Right lobe of liver (tissue), 6 donors: ENCODE measurements at regions not wholly inside any gene's neighbourhood (a gene's known extent, or its start where the extent isn't known, plus 50 kb on each side); places are given as distances from the start of the nearest gene placed in this dataset.

Experiments used
- ATAC-seq, 4 donors: fragments of 200-7000 bp; cut with Tn5 transposase; one replicate each; pipeline ENCODE4 v1.9.1; 2020; ENCODE audit warnings: mild to moderate bottlenecking in 4 of 4, moderate library complexity in 4 of 4
- DNase-seq, 3 donors: peaks; one replicate each; pipeline ENCODE4 v3.0.0-alpha.2; 2020
- H3K27ac ChIP-seq, 3 donors: fragments of 200-600 bp; one replicate each; pipeline ENCODE4 v1.8.0; 2022
- H3K27me3 ChIP-seq, 2 donors: fragments of 200-600 bp; one replicate each; pipeline ENCODE4 v1.8.0; 2022
- H3K36me3 ChIP-seq, 4 donors: fragments of 200-600 bp; sonication (generic) in 1 of 4; one replicate each; pipeline versions ENCODE4 v1.5.1 to v1.8.0; 2017 to 2022; ENCODE audit warnings: control low read depth in 1 of 4
- H3K4me1 ChIP-seq, 4 donors: fragments of 200-600 bp; sonication (generic) in 1 of 4; one replicate each; pipeline versions ENCODE4 v1.5.1 to v1.8.0; 2017 to 2022; ENCODE audit warnings: control low read depth in 1 of 4
- H3K4me3 ChIP-seq, 3 donors: fragments of 200-600 bp; one replicate each; pipeline ENCODE4 v1.8.0; 2022
- H3K9me3 ChIP-seq, 4 donors: fragments of 200-600 bp; sonication (generic) in 1 of 4; one replicate each; pipeline versions ENCODE4 v1.5.1 to v1.8.0; 2017 to 2022; ENCODE audit warnings: control low read depth in 1 of 4
- CTCF ChIP-seq, 4 donors: fragments of 200-600 bp in 3 of 4; fragments of 450-650 bp in 1 of 4; IDR thresholded peaks; one replicate each; pipeline versions ENCODE4 v1.5.1 to v1.8.0; 2016 to 2022; ENCODE audit warnings: antibody characterized with exemption in 4 of 4, mild to moderate bottlenecking in 2 of 4
- POLR2A ChIP-seq: fragments of 450-650 bp; IDR thresholded peaks from one replicate; pipeline ENCODE4 v1.6.1; 2017; ENCODE audit warnings: antibody characterized with exemption, mild to moderate bottlenecking
- WGBS: methylation state at CpG from one replicate; pipeline ENCODE4 v1.1.6; 2018; ENCODE audit warnings: low coverage, low lambda C conversion rate; ENCODE audit not compliant: insufficient coverage; ENCODE audit errors: missing lambda C conversion rate; 5-methylcytosine and 5-hydroxymethylcytosine counted together
- intact Hi-C, 2 donors: fragments of 100-400 bp; cut with DNase I; formaldehyde crosslinking; loops; one replicate each; pipeline versions ENCODE4 v1.11.2 to v1.14.1; 2022
- donor health status: DM: no; HTN: yes; CAD: no.
- donor health status: DM: no; HTN: no; CAD: no.
- donor health status: DM: no; HTN: no; CAD: no.
- donor health status: DM: no; HTN: yes; CAD: no.
- donor health status: DM: no; HTN: yes; CAD: no.

GRCh38 chr11:38594895-38595294 lies 1996.9 kb upstream of the RAG2 start:
- ATAC-seq: no peak
- Histone ChIP-seq H3K27ac (no peak overlapping the region), H3K36me3 (no peaks in the 10 kb centered on the region), H3K9me3 (no peaks in the 10 kb centered on the region), H3K27me3 (no peaks in the 10 kb centered on the region), H3K4me3 (no peak overlapping the region), H3K4me1 (no peaks in the 10 kb centered on the region)
- TF ChIP-seq POLR2A: no peak
- no peak for TF ChIP-seq CTCF (IDR thresholded peaks at IDR 0.05)
- intact Hi-C loops: no loop called here
- WGBS: 50% methylated on average over 1 of the region's 3 CpGs
- DNase-seq: no peak

- TF ChIP-seq POLR2A (no peak), CTCF (IDR thresholded peaks at IDR 0.05) (no peak)
- no peaks in the 10 kb centered on the region for H3K27me3 ChIP-seq
- DNase-seq (no peak), ATAC-seq (no peak)
- H3K9me3 ChIP-seq: no peaks in the 10 kb centered on the region
- 56% methylated on average over 1 of the region's 1 CpG for WGBS
- H3K4me3 ChIP-seq: no peak overlapping the region
- H3K27ac ChIP-seq: no peak overlapping the region
- intact Hi-C loops: no loop called here
- no peaks in the 10 kb centered on the region for H3K4me1 ChIP-seq
- H3K36me3 ChIP-seq: no peaks in the 10 kb centered on the region
Observed at GRCh38 chr11:38593649-38594048, 1995.6 kb upstream of the RAG2 start.

- H3K4me1 ChIP-seq: no peaks in the 10 kb centered on the region
- 32% methylated on average over 3 of the region's 3 CpGs for WGBS
- H3K9me3 ChIP-seq: no peaks in the 10 kb centered on the region
- no peaks in the 10 kb centered on the region for H3K27me3 ChIP-seq
- DNase-seq: no peak
- no peak overlapping the region for H3K27ac ChIP-seq
- no peaks in the 10 kb centered on the region for H3K36me3 ChIP-seq
- no peak for TF ChIP-seq CTCF (IDR thresholded peaks at IDR 0.05)
- no peak for TF ChIP-seq POLR2A
- intact Hi-C loops: no loop called here
- no peak for ATAC-seq
- no peak overlapping the region for H3K4me3 ChIP-seq
Observed at GRCh38 chr11:38582756-38583155, 1984.7 kb upstream of the RAG2 start.

GRCh38 chr11:38582151-38582550 lies 1984.1 kb upstream of the RAG2 start:
- ATAC-seq: no peak
- intact Hi-C loops: no loop called here
- H3K9me3 ChIP-seq: no peaks in the 10 kb centered on the region
- no peaks in the 10 kb centered on the region for H3K27me3 ChIP-seq
- H3K4me3 ChIP-seq: no peak overlapping the region
- H3K27ac ChIP-seq: no peak overlapping the region
- H3K4me1 ChIP-seq: no peaks in the 10 kb centered on the region
- TF ChIP-seq CTCF (IDR thresholded peaks at IDR 0.05): no peak
- TF ChIP-seq POLR2A: no peak
- DNase-seq: no peak
- no peaks in the 10 kb centered on the region for H3K36me3 ChIP-seq

GRCh38 chr11:38577769-38578168 lies 1979.7 kb upstream of the RAG2 start:
- Histone ChIP-seq H3K4me1 (no peaks in the 10 kb centered on the region), H3K27me3 (no peaks in the 10 kb centered on the region), H3K9me3 (no peaks in the 10 kb centered on the region), H3K36me3 (no peaks in the 10 kb centered on the region), H3K4me3 (no peak overlapping the region), H3K27ac (no peak overlapping the region)
- intact Hi-C loops: no loop called here
- no peak for ATAC-seq
- no peak for DNase-seq
- no peak for TF ChIP-seq CTCF (IDR thresholded peaks at IDR 0.05)
- TF ChIP-seq POLR2A: no peak
